Tongue (tissue), 1 donor: ENCODE measurements at regions not wholly inside any gene's neighbourhood (a gene's known extent, or its start where the extent isn't known, plus 50 kb on each side); places are given as distances from the start of the nearest gene placed in this dataset.
A peak's percentile ranks its signal among the peaks of the same experiment; 100 is the strongest.
"Not testable (repeated sequence)": the region's sequence is repeated elsewhere in the genome, so short reads cannot be mapped to it uniquely, and the experiment has no call there.

Source experiments
- DNase-seq: peaks from one replicate; pipeline ENCODE4 v3.0.0-alpha.2; 2015

DNA sequence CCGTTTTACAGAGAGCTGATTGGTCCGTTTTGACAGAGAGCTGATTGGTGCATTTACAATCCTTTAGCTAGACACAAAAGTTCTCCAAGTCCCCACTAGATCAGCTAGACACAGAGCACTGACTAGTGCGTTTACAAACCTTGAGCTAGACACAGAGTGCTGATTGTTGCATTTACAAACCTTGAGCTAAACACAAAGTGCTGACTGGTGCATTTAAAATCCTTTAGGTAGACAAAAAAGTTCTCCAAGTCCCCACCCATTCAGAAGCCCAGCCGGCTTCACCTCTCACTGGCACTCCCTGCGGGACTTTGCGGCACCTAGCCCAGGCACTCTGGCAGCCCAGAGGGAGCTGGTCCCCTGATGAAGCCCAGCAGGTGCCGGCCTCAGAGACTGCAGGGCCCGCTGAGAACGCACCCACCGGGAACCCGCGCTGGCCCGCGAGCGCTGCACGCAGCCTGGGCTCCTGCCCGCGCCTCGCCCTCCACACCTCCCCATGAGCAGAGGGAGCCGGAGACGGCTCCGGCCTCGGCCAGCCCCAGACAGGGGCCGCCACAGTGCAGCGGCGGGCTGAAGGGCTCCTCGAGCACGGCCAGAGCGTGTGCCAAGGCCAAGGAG, 508.1 kb upstream of the CHAC2 start:
- no peak for DNase-seq

DNA sequence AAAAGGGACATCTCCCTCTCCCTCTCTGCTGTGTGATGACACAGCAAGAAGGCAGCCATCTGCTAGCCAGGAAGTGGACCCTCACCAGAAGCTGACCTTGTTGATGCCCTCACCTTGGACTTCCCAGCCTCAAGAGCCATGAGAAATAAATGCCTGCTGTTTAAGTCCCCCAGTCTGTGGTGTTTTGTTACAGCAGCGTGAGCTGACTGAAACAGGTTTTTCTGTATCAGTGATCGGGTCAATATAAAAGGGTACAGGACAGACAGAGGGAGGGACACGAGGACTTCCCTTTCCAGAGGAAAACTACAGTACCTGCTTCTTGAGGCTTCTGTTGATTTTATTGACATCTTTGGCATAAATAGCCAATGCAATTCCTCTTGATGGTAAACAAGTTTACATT, 510.3 kb upstream of the CHAC2 start:
- DNase-seq, result no peak

- DNase-seq, result no peak
Observed at GRCh38 chr2:53253244-53253643, 514.4 kb upstream of the CHAC2 start.

DNA sequence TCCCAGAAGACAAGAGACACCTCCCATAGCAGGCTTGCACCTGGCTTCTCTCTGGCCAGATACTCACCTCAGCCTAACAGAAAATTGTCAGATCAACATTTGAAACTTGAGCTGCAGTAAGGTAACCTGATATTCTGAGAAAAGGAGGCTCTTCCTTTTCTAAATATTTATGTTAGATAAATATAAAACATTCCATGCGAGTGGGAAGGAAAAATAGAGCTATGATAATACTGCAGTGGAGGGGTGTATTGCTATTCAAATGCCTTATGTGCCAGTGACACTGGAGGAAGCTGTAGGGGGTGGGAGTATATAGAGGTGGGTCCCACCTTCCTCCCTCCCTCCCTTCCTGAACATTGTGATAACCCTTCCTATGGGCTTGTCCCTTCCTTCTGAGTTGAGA, 515.5 kb upstream of the CHAC2 start:
- DNase-seq, result no peak

DNA sequence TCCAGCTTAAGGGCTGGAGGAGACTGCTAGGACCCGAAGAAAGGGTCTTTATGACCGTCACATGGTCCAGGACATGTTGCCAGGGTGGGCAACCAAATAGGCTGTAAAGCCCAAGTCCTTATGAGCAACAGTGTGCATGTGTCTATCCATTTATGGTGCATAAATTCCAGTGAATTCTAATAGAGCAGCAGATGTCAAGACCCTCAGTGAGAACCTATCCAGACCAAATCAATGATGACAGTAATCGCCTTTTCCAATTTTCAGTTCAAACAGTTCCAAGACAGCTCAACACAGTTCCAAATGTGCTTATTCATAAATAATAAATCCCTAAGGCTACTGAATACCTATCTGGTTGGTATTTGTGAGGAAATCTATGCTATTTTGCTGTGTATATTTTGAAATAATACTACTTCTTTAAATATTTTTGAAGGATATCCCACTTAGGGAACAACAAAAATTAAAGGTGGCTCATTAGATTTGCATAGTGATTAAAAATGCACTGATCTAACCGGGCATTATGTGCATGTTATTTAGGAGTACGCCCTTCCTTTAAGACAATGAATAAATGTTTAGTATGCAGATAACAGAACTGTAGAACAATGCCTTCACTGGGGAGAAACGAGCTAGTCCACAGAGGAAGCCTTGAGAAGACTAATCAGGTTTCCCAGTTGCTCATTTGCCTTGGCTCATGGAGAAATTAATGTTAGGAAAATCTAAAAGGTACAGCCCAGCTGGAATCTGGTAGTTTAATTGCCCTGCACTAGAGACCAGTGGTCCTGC, 519.5 kb upstream of the CHAC2 start:
- no peak for DNase-seq

GRCh38 chr2:53243430-53243829, 524.2 kb upstream of the CHAC2 start:
- no peak for DNase-seq

DNA sequence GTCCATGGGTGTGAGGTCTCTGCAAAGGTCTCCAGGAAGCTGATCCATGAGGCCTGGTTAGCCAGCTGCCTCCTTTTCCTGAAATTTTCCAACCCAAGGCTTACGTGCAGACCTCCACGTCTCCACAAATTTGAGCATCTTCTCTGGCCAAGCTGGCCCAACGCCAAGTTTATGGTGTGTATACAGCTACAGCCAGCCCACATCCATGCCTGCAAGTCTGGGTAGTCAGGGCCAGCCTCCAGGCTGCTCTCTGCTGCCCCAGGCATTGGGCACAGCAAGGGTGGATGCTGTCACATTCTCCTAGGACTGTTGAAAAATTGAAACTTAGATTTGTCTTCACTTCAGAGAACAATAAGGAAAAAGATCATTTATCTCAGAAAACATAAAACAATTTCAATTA, 525.5 kb upstream of the CHAC2 start:
- no peak for DNase-seq

GRCh38 chr2:53235836-53236582, 531.6 kb upstream of the CHAC2 start:
- DNase-seq, result no peak

GRCh38 chr2:53234548-53234903, 533.1 kb upstream of the CHAC2 start:
- DNase-seq, result peak; percentile 24

DNA sequence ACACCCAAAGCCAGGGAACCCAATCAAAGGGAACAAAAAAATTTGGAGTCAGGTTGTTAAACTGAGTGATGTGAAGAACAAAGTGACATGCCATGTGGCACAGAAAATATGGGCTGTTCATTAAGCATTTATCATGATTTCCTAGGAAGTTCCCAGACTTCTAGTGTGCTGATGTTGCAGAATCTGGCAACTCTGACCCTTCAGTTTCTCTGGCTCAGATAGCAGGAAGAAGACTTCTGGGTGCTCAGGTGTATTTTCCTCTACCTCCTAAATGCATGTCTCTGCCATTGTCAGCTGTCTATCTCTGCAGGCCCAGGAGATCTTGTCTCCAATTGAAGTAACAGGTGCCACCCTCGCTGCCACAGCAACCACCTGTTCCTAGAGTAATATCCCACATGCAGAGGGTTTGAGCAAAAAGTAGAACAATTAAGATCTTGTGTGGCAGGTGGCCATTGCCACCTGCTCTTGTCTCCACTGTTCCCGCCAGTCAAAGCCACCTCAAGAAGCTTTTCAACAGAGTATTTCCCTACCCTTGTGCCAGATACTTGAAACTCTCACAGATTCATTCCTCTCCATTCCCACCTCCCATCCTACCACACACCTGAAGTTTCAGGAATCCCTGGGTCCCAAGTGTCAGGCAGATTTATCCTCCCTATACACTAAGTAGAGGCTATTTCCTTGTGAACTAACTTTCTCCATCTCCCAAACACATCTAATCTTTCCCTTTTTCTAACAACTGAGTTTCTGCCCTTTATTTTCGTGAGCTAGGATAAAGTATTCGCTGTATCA, 533.7 kb upstream of the CHAC2 start:
- DNase-seq, result no peak

DNA sequence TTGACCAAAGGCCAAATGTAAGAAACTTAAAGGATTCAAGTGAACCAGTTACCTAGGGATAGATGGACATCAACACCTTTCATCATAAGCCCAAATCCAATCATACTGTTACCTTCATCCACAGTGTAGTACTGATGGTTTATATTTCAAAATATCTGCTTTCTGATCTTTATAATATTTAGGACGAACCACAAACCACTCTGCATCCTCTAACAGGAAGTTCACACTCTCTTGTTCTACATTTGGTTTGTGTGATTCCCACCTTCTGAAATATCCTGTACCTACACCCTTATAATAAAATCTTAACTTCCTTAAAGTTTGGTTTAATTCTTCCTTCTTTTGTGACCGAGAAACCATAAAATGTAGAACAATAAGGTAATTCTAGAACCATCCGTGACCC, 535.7 kb upstream of the CHAC2 start:
- DNase-seq, result no peak

DNA sequence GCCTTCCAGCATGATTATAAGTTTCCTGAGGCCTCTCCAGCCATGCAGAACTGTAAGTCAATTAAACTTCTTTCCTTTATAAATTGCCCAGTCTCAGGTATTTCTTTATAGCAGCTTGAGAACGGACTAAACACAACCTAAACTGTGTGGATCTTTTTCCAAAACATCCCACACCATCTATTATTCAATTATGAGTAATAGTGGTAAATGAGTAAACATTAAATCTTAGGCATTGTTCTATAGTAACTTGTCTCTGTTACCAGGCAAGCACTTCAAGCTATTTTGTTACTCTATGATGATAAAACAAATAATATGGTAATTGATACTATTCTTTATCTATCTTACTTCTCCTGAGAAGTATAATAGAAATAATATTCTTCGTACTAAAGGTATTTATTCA, 536.9 kb upstream of the CHAC2 start:
- DNase-seq, result no peak

DNA sequence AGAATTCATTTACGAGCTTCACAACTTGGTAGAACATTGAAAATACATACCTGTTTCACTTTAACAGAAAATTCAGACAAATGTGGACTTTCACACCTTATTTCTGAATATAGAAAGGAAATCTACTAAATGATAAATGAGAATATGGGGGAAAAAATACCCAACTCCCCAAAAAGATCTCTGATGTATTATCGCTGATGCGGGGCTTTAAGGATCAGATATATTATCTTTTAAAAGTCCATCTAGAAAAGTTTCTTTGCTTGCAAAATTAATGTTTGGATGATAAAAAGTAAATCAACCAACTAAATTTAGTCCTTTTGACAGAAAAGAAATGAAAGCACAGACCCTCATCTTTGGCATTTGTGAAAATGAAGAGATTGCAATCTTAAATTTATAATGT, 540.1 kb upstream of the CHAC2 start:
- no peak for DNase-seq

DNA sequence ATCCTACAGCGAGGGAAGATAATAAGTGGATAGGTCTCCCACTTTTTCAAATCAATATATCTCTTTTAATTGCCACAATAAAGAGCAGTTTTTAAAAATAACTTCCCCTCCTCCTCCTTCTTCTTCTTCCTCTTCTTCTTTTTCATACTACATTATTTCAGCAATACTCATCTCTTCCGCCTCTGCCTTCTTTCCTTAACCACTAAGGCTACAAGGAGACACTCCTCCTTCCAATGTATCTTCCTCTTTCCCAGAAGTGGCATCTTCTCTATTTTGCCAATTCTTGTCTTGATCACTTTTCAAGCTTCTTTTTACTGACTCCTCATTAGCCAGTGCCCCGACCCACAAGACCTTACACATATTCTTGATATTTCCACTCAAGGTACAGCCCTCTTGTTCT, 546.6 kb upstream of the CHAC2 start:
- DNase-seq, result no peak

DNA sequence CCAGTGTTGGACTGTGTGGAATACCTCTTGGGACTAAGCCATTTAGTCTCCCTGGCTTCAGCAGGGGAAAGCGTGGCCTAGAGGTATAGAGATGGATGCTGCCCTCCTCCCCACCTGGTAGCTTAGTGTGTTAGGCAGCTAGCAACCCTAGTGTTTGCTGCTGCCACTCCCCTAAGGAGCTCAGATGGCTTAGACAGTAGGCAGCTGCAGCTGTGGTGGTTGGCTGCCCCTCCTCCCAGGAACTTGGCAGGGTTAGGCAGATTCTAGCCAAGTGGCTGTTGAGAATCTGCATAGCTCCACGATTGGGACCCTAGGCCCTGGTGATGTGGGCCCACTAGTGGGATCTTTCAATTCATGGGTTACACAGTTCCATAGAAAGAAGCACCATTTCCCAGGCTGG, 550.4 kb upstream of the CHAC2 start:
- DNase-seq, result no peak

GRCh38 chr2:53216805-53217204, 550.8 kb upstream of the CHAC2 start:
- DNase-seq, result no peak

DNA sequence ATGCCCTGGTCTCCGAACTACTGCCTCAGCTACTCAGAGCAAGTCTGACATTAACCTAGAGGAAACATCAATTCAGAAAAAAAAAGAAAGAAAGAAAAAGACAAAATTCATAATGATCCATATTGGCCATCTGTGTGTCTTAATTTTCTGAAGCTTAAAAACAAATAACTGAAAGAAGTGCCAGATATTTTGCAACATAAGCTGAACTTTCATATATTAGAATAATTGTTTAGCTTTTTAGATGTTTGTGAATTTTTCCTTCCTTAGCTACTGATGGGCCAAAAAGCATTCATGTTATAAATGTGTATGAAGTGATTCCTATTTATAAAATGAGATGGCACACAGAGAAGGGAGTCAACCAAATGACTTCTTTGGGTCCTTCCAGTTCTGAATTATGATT, 555.0 kb upstream of the CHAC2 start:
- DNase-seq, result no peak

GRCh38 chr2:53211201-53211774, 556.3 kb upstream of the CHAC2 start:
- no peak for DNase-seq

DNA sequence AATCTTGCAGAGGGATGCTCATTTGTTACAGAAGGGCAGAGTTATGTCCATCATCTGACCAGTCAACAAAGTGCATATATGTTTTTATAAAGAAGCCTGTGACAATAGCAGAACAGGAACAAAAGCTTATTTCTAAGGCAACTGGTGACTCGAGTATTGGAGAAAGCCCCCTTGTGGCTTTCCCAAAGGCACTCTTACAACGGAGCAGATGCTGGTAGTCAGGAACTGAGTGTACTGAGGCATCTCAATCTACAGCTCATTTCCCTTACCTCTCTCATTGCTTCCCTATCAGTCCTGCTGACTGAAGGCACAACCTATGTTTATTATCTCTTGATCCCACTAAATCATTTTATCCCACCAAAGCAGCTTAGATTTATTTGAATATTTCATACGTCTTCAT, 557.1 kb upstream of the CHAC2 start:
- no peak for DNase-seq

- no peak for DNase-seq
Observed at GRCh38 chr2:53209679-53210458, 557.7 kb upstream of the CHAC2 start.

GRCh38 chr2:53208815-53209214, 558.8 kb upstream of the CHAC2 start:
- no peak for DNase-seq

DNA sequence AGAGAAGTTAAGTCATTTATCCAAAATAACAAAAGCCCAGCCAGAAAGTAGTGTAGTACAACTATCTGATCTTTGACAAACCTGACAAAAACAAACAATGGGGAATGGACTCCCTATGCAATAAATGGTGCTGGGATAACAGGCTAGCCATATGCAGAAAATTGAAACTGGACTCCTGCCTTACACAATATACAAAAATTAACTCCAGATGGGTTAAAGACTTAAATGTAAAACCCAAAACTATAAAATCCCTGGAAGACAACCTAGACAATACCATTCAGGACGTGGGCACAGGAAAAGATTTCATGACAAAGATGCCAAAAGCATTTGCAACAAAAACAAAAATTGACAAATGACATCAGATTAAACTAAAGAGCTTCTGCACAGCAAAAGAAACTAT, 561.4 kb upstream of the CHAC2 start:
- DNase-seq, result not testable (repeated sequence)
